NT2/D1 (cell line): ENCODE measurements at regions not wholly inside any gene's neighbourhood (a gene's known extent, or its start where the extent isn't known, plus 50 kb on each side); places are given as distances from the start of the nearest gene placed in this dataset.

Source experiments
- DNase-seq: peaks from one replicate; pipeline ENCODE4 v3.0.0-alpha.2; 2011; ENCODE audit warnings: low read depth, low spot score
- H3K27me3 ChIP-seq: 2 replicates; pipeline ENCODE4 v1.6.0; 2011; ENCODE audit warnings: mild to moderate bottlenecking; ENCODE audit not compliant: insufficient read length, insufficient read depth
- H3K36me3 ChIP-seq: 2 replicates; pipeline ENCODE4 v1.6.1; 2011; ENCODE audit warnings: mild to moderate bottlenecking, low read length, mixed read lengths; ENCODE audit not compliant: insufficient read depth, insufficient read length
- H3K4me1 ChIP-seq: 2 replicates; pipeline ENCODE4 v1.5.1; 2011; ENCODE audit not compliant: insufficient read depth, insufficient read length
- H3K4me3 ChIP-seq: 2 replicates; pipeline ENCODE4 v1.5.1; 2011; ENCODE audit warnings: low read depth; ENCODE audit not compliant: insufficient read length
- H3K9ac ChIP-seq: 2 replicates; pipeline ENCODE4 v1.6.0; 2011; ENCODE audit warnings: low read depth; ENCODE audit not compliant: insufficient read length
- H3K9me3 ChIP-seq: 2 replicates; pipeline ENCODE4 v1.5.1; 2011; ENCODE audit warnings: mild to moderate bottlenecking, low read length; ENCODE audit not compliant: insufficient read depth
- SUZ12 ChIP-seq: IDR thresholded peaks from 2 replicates; pipeline ENCODE4 v1.6.1; 2011; ENCODE audit not compliant: insufficient read length, insufficient read depth; ENCODE audit errors: extremely low read depth
- YY1 ChIP-seq: IDR thresholded peaks from 2 replicates; pipeline ENCODE4 v1.6.1; 2011; ENCODE audit not compliant: insufficient read length, insufficient read depth
- ZNF274 ChIP-seq: IDR thresholded peaks from 2 replicates; pipeline ENCODE4 v1.6.1; 2011; ENCODE audit warnings: mild to moderate bottlenecking, low read depth, low read length

- H3K4me3 ChIP-seq: no peak overlapping the region
- TF ChIP-seq YY1 (no peak), SUZ12 (no peak), ZNF274 (no peak)
- no peaks in the 10 kb centered on the region for H3K27me3 ChIP-seq
- no peak overlapping the region for H3K9ac ChIP-seq
- no peaks in the 10 kb centered on the region for H3K9me3 ChIP-seq
- peaks cover 4% of the 10 kb centered on the region for H3K4me1 ChIP-seq
- DNase-seq: no peak
- H3K36me3 ChIP-seq: no peaks in the 10 kb centered on the region
Observed at GRCh38 chr15:31234815-31235214, 91.8 kb upstream of the KLF13 start.

GRCh38 chr15:31235311-31236183, 91.1 kb upstream of the KLF13 start:
- Histone ChIP-seq H3K9ac (no peak overlapping the region), H3K4me1 (peaks cover 4% of the 10 kb centered on the region)
- no peak for DNase-seq

GRCh38 chr15:31236184-31237042, 90.2 kb upstream of the KLF13 start:
- Histone ChIP-seq H3K9me3 (no peaks in the 10 kb centered on the region), H3K27me3 (no peaks in the 10 kb centered on the region), H3K9ac (no peak overlapping the region), H3K4me1 (peaks cover 4% of the 10 kb centered on the region), H3K4me3 (no peak overlapping the region), H3K36me3 (no peaks in the 10 kb centered on the region)
- no peak for TF ChIP-seq YY1
- TF ChIP-seq ZNF274: no peak
- TF ChIP-seq SUZ12: no peak
- peak; percentile 11 for DNase-seq

More at GRCh38 chr15:31235311-31236183, 91.1 kb upstream of the KLF13 start:
- H3K36me3 ChIP-seq: no peaks in the 10 kb centered on the region
- TF ChIP-seq ZNF274 (no peak), SUZ12 (no peak), YY1 (no peak)
- H3K4me3 ChIP-seq: no peak overlapping the region
- no peaks in the 10 kb centered on the region for H3K27me3 ChIP-seq
- H3K9me3 ChIP-seq: no peaks in the 10 kb centered on the region

- Histone ChIP-seq H3K4me1 (peaks cover 4% of the 10 kb centered on the region), H3K9ac (no peak overlapping the region), H3K9me3 (no peaks in the 10 kb centered on the region), H3K36me3 (no peaks in the 10 kb centered on the region), H3K4me3 (no peak overlapping the region), H3K27me3 (no peaks in the 10 kb centered on the region)
- no peak for TF ChIP-seq ZNF274
- no peak for TF ChIP-seq YY1
- TF ChIP-seq SUZ12: no peak
- no peak for DNase-seq
Observed at GRCh38 chr15:31237043-31237324, 89.7 kb upstream of the KLF13 start.

GRCh38 chr15:31238906-31239305, 87.7 kb upstream of the KLF13 start:
- Histone ChIP-seq H3K4me3 (no peak overlapping the region), H3K4me1 (peaks cover 4% of the 10 kb centered on the region)
- DNase-seq: no peak

GRCh38 chr15:31239409-31239808, 87.2 kb upstream of the KLF13 start:
- no peaks in the 10 kb centered on the region for H3K9me3 ChIP-seq
- H3K4me3 ChIP-seq: no peak overlapping the region
- no peak for DNase-seq
- no peaks in the 10 kb centered on the region for H3K27me3 ChIP-seq
- H3K36me3 ChIP-seq: no peaks in the 10 kb centered on the region
- peaks cover 4% of the 10 kb centered on the region for H3K4me1 ChIP-seq
- TF ChIP-seq YY1 (no peak), ZNF274 (no peak), SUZ12 (no peak)
- H3K9ac ChIP-seq: no peak overlapping the region

More at GRCh38 chr15:31238906-31239305, 87.7 kb upstream of the KLF13 start:
- no peaks in the 10 kb centered on the region for H3K36me3 ChIP-seq
- TF ChIP-seq ZNF274 (no peak), SUZ12 (no peak), YY1 (no peak)
- no peaks in the 10 kb centered on the region for H3K9me3 ChIP-seq
- no peaks in the 10 kb centered on the region for H3K27me3 ChIP-seq
- H3K9ac ChIP-seq: no peak overlapping the region

- no peaks in the 10 kb centered on the region for H3K36me3 ChIP-seq
- no peak for DNase-seq
- no peak overlapping the region for H3K9ac ChIP-seq
- H3K9me3 ChIP-seq: no peaks in the 10 kb centered on the region
- H3K27me3 ChIP-seq: peaks cover under 1% of the 10 kb centered on the region
- no peak overlapping the region for H3K4me3 ChIP-seq
- TF ChIP-seq YY1: no peak
- TF ChIP-seq ZNF274: no peak
- no peak for TF ChIP-seq SUZ12
- no peaks in the 10 kb centered on the region for H3K4me1 ChIP-seq
Observed at GRCh38 chr15:31241888-31242522, 84.6 kb upstream of the KLF13 start.
